HEK293 (cell line): ENCODE measurements at regions not wholly inside any gene's neighbourhood (a gene's known extent, or its start where the extent isn't known, plus 50 kb on each side); places are given as distances from the start of the nearest gene placed in this dataset.

Experiments used
- CTCF ChIA-PET: fragments of 350-600 bp; formaldehyde crosslinking; extraction: SDS; loops from one replicate; lab custom pipeline; 2021; ENCODE audit warnings: antibody characterized with exemption; lab: Yijun Ruan, JAX
- POLR2A ChIA-PET: fragments of 300-600 bp; formaldehyde crosslinking; extraction: SDS; loops from one replicate; lab custom pipeline; 2020; ENCODE audit warnings: antibody characterized with exemption, inconsistent platforms; lab: Yijun Ruan, JAX
- H3K27ac ChIP-seq: fragments of 200-500 bp; sonication (Bioruptor generic); 2 replicates; pipeline ENCODE4 v1.5.1; 2014; ENCODE audit warnings: low read depth, low read length, control low read depth, inconsistent platforms; ENCODE audit errors: extremely low read depth
- H3K36me3 ChIP-seq, 2 experiments: fragments of 200-500 bp in 1 of 2; sonication (Bioruptor generic) in 1 of 2; 1 replicate in 1 of 2; 2 replicates in 1 of 2; pipeline ENCODE4 v1.5.1; 2014 to 2017; ENCODE audit warnings: inconsistent platforms in 2 of 2, low read length in 2 of 2; ENCODE audit not compliant: control insufficient read depth in 2 of 2, insufficient read depth in 1 of 2
- H3K4me1 ChIP-seq: fragments of 200-500 bp; sonication (Bioruptor generic); 2 replicates; pipeline ENCODE4 v1.5.1; 2014; ENCODE audit warnings: mild to moderate bottlenecking, low read length, inconsistent platforms; ENCODE audit not compliant: control insufficient read depth, insufficient read depth
- H3K4me3 ChIP-seq: 2 replicates; pipeline ENCODE4 v1.5.1; 2011; ENCODE audit warnings: low read depth, mild to moderate bottlenecking, control low read depth, low read length, moderate library complexity
- H3K9me3 ChIP-seq: fragments of 200-500 bp; sonication (Bioruptor generic); 2 replicates; pipeline ENCODE4 v1.5.1; 2014; ENCODE audit warnings: low read depth, low read length, inconsistent platforms; ENCODE audit not compliant: control insufficient read depth, insufficient read depth
- BCL11A ChIP-seq: fragments of 450-650 bp; formaldehyde crosslinking; IDR thresholded peaks from 2 replicates; pipeline ENCODE4 v1.5.1; 2016; ENCODE audit warnings: low read depth, missing biosample characterization, missing genetic modification characterization
- BCL11B ChIP-seq: fragments of 450-650 bp; formaldehyde crosslinking; IDR thresholded peaks from 2 replicates; pipeline ENCODE4 v1.5.1; 2016; ENCODE audit warnings: low read depth, missing biosample characterization, missing genetic modification characterization
- KLF10 ChIP-seq: fragments of 450-650 bp; IDR thresholded peaks from 2 replicates; pipeline ENCODE4 v1.5.1; 2018; ENCODE audit warnings: missing biosample characterization, mild to moderate bottlenecking, missing genetic modification characterization
- KLF17 ChIP-seq: fragments of 450-650 bp; formaldehyde crosslinking; IDR thresholded peaks from 2 replicates; pipeline ENCODE4 v1.5.1; 2016; ENCODE audit warnings: missing biosample characterization, missing genetic modification characterization
- KLF7 ChIP-seq: fragments of 450-650 bp; formaldehyde crosslinking; IDR thresholded peaks from 2 replicates; pipeline ENCODE4 v1.5.1; 2016; ENCODE audit warnings: missing biosample characterization, missing genetic modification characterization, borderline replicate concordance
- MZF1 ChIP-seq: fragments of 450-650 bp; formaldehyde crosslinking; IDR thresholded peaks from 2 replicates; pipeline ENCODE4 v1.5.1; 2017; ENCODE audit warnings: missing biosample characterization, missing genetic modification characterization, borderline replicate concordance
- PRDM2 ChIP-seq: fragments of 450-650 bp; formaldehyde crosslinking; IDR thresholded peaks from 2 replicates; pipeline ENCODE4 v1.5.1; 2016; ENCODE audit warnings: missing biosample characterization, missing genetic modification characterization, borderline replicate concordance
- ZBTB26 ChIP-seq: fragments of 450-650 bp; formaldehyde crosslinking; optimal IDR thresholded peaks from 2 replicates; pipeline ENCODE3; 2016; ENCODE audit warnings: missing biosample characterization, mild to moderate bottlenecking, missing genetic modification characterization
- ZFP69B ChIP-seq: fragments of 450-650 bp; formaldehyde crosslinking; IDR thresholded peaks from 2 replicates; pipeline ENCODE4 v1.5.1; 2016; ENCODE audit warnings: missing biosample characterization, missing genetic modification characterization
- ZNF324 ChIP-seq: fragments of 450-650 bp; formaldehyde crosslinking; IDR thresholded peaks from 2 replicates; pipeline ENCODE4 v1.5.1; 2016; ENCODE audit warnings: missing biosample characterization, missing genetic modification characterization
- ZNF521 ChIP-seq: fragments of 450-650 bp; formaldehyde crosslinking; IDR thresholded peaks from 2 replicates; pipeline ENCODE4 v1.5.1; 2017; ENCODE audit warnings: missing biosample characterization, mild to moderate bottlenecking, missing genetic modification characterization
- ZNF558 ChIP-seq: fragments of 450-650 bp; formaldehyde crosslinking; IDR thresholded peaks from 2 replicates; pipeline ENCODE4 v1.5.1; 2016; ENCODE audit warnings: missing biosample characterization, missing genetic modification characterization
- ZNF585B ChIP-seq: fragments of 450-650 bp; formaldehyde crosslinking; IDR thresholded peaks from 2 replicates; pipeline ENCODE4 v1.5.1; 2016; ENCODE audit warnings: missing biosample characterization, missing genetic modification characterization
- ZNF747 ChIP-seq: fragments of 450-650 bp; formaldehyde crosslinking; IDR thresholded peaks from 2 replicates; pipeline ENCODE4 v1.5.1; 2016; ENCODE audit warnings: missing biosample characterization, missing genetic modification characterization

- TF ChIP-seq KLF10 (no peak), MZF1 (no peak), ZNF521 (tag by site-specific recombination) (no peak), ZNF324 (tag by site-specific recombination) (no peak), ZNF747 (tag by site-specific recombination) (no peak)
Measured at GRCh38 chr18:31241900-31242409, 76.0 kb upstream of the DSG1 start (continued).

- CTCF ChIA-PET = interaction anchor here (0.5 to 3.2 kb wide), 4 partner anchors 11 to 151 kb away, joined by 3 to 9 read pairs (median 4); no protein-coding TSS in a partner anchor
- Histone ChIP-seq H3K36me3 (no peaks in the 10 kb centered on the region), H3K27ac (no peak overlapping the region)
- TF ChIP-seq ZBTB26 (tag by site-specific recombination) = no peak
- no peak for TF ChIP-seq KLF17 (tag by site-specific recombination)
- no peak for TF ChIP-seq BCL11B (tag by site-specific recombination)
- TF ChIP-seq ZNF585B = no peak
- TF ChIP-seq ZFP69B (tag by site-specific recombination) = no peak
- no peak for TF ChIP-seq KLF7 (tag by site-specific recombination)
- no peak for TF ChIP-seq PRDM2 (tag by site-specific recombination)
- TF ChIP-seq BCL11A (tag by site-specific recombination) = no peak
- TF ChIP-seq ZNF558 (tag by site-specific recombination) = no peak
- TF ChIP-seq, all 188 proteins: peak for 0
- Histone ChIP-seq H3K4me1 (peaks cover 3% of the 10 kb centered on the region; the same call in 1 of the 2 replicates), H3K4me3 (no peak overlapping the region), H3K9me3 (no peaks in the 10 kb centered on the region)
- POLR2A ChIA-PET = interaction anchor here (0.8 kb wide), 1 partner anchor 202 kb away, joined by 3 read pairs; the partner anchor contains the start of gene DSC3
Measured at GRCh38 chr18:31243740-31244512, 74.0 kb upstream of the DSG1 start.
